Memory B cell (primary cell): ENCODE measurements at regions not wholly inside any gene's neighbourhood (a gene's known extent, or its start where the extent isn't known, plus 50 kb on each side); places are given as distances from the start of the nearest gene placed in this dataset.
"Not testable (repeated sequence)": the region's sequence is repeated elsewhere in the genome, so short reads cannot be mapped to it uniquely, and the experiment has no call there.

ENCODE experiments used
- ATAC-seq: fragments of 150-1000 bp; cut with Tn5 transposase; 2 replicates; pipeline ENCODE4 v1.10.0; 2021; ENCODE audit warnings: low read depth, mild to moderate bottlenecking, moderate library complexity
- DNase-seq, 2 donors: peaks; one replicate each; pipeline ENCODE4 v3.0.0; 2022; ENCODE audit warnings: low spot score in 2 of 2
- H3K27ac Mint-ChIP-seq: one replicate; pipeline ENCODE4 v1.8.0; 2022; ENCODE audit warnings: mild to moderate bottlenecking, moderate library complexity, mixed read lengths
- H3K27me3 Mint-ChIP-seq: one replicate; pipeline ENCODE4 v1.8.0; 2022; ENCODE audit warnings: mixed read lengths
- H3K36me3 Mint-ChIP-seq: one replicate; pipeline ENCODE4 v1.8.0; 2022; ENCODE audit warnings: mild to moderate bottlenecking, mixed read lengths
- H3K4me1 Mint-ChIP-seq: one replicate; pipeline ENCODE4 v1.8.0; 2022; ENCODE audit warnings: mixed read lengths
- H3K4me3 Mint-ChIP-seq: one replicate; pipeline ENCODE4 v1.8.0; 2022; ENCODE audit warnings: mild to moderate bottlenecking, moderate library complexity, mixed read lengths
- H3K9me3 Mint-ChIP-seq: one replicate; pipeline ENCODE4 v1.8.0; 2022; ENCODE audit warnings: mixed read lengths

DNA sequence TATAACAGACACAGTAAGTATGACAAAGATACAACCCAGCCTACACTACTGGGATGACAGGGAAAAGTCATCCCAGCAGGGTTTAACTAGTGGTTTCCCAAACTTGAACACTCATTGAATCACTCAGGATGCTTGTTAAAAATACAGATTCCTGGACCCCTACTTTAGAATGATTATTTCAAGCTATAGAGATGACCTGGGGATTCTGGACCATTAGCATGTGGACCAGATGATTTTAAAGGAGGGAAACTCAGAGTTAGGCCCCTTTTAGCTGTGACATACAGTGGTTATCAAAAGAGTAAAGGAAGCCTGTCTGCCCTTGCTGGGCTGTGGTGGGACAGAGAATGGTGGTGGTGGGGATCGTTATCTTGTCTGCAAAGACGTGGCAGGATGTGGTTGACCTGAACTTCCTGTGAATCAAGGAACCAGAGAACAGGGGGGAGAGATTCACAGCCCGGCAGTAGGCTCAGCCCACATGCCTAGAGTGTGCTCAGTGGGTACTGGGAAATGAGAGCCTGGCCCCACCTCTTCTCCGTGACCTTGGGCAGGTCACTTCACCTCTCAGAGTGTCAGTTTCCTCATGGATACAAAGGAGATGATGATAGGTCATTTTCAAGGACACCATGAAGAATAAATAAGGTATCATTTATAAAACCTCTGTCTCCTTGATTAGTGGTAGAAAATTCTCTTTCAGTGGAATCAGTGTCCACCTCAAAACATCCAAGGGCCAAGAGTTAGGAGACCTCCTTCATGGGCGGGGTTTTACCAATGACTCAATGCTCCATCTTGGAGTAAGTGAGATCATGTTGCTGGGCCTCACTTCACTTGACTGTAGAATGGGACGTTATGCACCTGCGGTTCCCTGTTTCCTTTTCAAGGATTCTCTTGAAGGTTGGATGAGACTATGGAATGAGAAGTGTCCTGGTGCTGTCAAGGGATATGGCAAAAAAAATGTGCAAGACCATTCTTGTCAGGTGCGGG, 306.5 kb downstream of the RPLP1 start:
- Mint-ChIP-seq H3K9me3 (peaks cover 3% of the 10 kb centered on the region), H3K4me1 (peaks cover 71% of the 10 kb centered on the region), H3K4me3 (peak overlapping the region; percentile 33), H3K27ac (peak overlapping the region; percentile 7), H3K27me3 (no peaks in the 10 kb centered on the region), H3K36me3 (peaks cover 3% of the 10 kb centered on the region)
- DNase-seq (peak; percentile 51 to 66), ATAC-seq (peak; percentile 83)

DNA sequence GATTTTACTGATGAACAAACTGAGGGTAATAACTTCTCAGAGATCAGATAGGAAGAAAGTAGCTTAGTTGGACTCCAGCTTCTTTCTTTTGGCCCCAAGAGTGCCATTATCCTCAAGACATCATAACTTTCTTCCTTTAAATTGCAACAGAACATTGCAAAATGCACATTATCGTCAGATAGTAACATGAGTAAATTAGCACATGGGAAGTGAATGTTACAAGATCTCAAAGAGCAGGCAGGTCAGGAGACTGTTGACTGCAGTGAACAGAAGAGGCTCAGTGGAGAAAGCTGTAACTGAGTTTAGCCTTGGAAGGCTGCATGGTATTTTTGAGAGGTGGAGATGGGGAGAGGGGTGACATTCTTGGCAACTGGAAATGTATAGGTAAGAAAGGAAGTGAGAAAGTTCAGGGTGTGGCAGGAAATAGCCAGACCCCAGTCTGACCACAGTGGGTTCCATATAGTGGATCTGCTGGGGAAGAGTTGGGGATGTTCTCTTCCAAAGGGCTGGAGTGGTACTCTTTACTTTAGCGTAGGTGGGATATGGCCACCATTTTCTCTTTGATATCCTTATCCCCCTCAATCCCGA, 307.7 kb downstream of the RPLP1 start:
- no peaks in the 10 kb centered on the region for H3K27me3 Mint-ChIP-seq
- H3K27ac Mint-ChIP-seq: no peak overlapping the region
- peaks cover 3% of the 10 kb centered on the region for H3K9me3 Mint-ChIP-seq
- no peaks in the 10 kb centered on the region for H3K36me3 Mint-ChIP-seq
- ATAC-seq (no peak), DNase-seq (no peak)
- H3K4me1 Mint-ChIP-seq: peaks cover 61% of the 10 kb centered on the region
- no peak overlapping the region for H3K4me3 Mint-ChIP-seq

DNA sequence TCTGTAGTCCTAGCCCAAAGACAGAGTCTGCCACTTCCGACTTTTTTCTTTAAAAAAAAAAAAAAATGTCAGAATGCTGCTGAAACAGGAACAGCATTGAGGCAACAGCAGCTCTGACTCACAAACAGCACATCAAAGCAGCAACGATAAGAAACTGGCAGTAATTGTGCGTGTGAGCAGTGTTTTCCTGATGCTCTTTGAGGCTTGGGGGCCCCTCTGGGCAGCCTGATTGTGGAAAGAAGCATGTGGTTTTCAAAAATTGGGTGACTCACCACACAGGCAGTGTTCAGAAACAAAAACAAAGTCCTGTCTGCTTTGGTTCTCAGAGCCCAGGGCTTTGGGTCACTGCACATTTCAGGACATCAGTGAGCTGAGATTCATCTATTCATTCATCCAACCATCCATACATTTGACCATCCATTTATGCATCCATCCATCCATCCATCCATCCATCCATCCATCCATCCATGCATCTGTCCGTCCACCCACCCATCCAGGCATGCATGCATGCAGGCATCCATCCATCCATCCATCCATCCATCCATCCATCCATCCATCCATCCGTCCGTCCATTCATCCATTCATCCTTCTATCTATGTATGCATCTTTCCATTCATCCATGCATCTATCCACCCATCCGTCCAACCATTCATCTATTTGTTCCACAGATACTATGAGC, 308.4 kb downstream of the RPLP1 start:
- DNase-seq: peak in 1 of 2 donors; percentile 16
- Mint-ChIP-seq H3K36me3 (no peaks in the 10 kb centered on the region), H3K4me1 (peaks cover 57% of the 10 kb centered on the region), H3K27ac (no peak overlapping the region), H3K27me3 (no peaks in the 10 kb centered on the region), H3K9me3 (peaks cover 3% of the 10 kb centered on the region), H3K4me3 (peak overlapping the region; percentile 35)
- peak; percentile 46 for ATAC-seq

DNA sequence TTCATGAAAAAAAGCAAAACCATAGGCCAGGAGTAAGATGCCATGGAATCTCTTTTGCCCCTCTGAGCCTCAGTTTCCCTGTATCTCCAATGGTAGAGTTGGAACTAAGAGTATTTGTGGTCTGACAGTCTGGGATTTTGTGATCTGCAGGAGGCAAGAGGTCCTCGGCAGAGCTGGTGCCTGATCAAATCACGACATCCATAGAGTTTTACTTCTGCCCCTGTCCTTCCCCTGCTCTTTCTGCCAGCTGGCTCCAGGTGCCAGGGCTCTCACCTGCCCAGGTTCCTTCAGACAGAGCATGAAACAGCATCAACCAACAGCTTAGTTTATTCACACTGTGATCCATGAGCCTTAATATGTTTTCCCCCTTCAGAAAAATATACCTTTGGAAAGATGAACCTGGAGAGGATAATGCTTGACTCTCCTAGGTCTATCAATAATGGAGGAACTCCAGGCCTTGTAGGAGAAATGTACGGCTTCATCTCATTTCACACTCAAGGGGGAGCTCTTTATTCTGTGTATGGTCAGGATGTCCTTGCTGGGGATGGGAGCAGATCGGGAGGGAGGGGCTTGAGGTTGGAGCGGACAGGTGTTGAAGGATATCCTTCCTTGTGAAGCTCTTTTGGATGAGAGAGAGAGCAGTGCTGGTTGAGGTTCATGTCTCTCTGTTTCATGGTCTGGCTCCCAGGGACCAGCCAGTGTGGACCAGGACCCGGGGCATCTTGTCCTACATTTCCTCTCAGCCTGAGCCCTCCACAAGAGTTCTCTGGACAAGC, 309.9 kb downstream of the RPLP1 start:
- H3K36me3 Mint-ChIP-seq: no peaks in the 10 kb centered on the region
- DNase-seq: no peak
- H3K4me3 Mint-ChIP-seq: no peak overlapping the region
- peaks cover 42% of the 10 kb centered on the region for H3K4me1 Mint-ChIP-seq
- H3K9me3 Mint-ChIP-seq: peaks cover 3% of the 10 kb centered on the region
- ATAC-seq: no peak
- H3K27me3 Mint-ChIP-seq: no peaks in the 10 kb centered on the region
- H3K27ac Mint-ChIP-seq: no peak overlapping the region

DNA sequence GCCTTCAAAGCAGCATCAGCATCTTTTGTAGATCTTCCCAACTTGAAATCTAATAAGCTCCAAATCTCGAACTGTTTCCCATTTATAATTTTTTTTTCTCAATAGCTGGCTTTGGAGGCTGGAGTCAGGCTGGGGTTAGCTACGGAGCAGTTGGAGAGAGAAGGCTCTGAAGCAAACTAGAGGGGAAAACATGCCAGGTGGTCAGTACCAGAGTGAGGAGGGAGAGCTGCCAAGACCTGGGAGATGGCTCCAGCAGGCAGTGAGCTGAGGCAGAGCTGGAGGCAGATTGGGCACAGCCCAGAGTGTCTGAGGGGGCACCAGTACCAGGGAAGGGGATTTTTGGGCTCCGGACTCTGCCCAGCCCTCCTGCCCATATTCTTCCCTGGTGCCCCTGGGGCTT, 311.2 kb downstream of the RPLP1 start:
- Mint-ChIP-seq H3K4me3 (no peak overlapping the region), H3K4me1 (peaks cover 33% of the 10 kb centered on the region), H3K9me3 (peaks cover 3% of the 10 kb centered on the region), H3K27me3 (no peaks in the 10 kb centered on the region), H3K36me3 (no peaks in the 10 kb centered on the region), H3K27ac (no peak overlapping the region)
- DNase-seq (no peak), ATAC-seq (no peak)

DNA sequence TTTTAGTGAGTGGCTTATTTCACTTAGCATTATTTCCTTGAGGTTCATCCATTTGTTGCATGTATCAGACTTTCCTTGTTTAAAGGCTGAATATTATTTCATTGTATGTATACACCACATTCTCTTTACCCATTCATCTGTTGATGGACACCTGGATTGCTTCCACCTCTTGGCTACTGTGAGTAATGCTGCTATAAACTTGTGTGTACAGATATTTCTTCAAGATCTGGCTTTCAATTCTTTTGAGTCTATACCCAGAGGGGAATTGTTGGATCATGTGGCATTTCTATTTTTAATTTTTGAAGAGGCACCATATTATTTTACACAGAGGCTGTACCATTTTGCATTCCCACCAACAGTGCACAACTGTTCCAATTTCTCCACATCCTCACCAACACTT, 313.5 kb downstream of the RPLP1 start:
- peaks cover 13% of the 10 kb centered on the region for H3K4me1 Mint-ChIP-seq
- DNase-seq (no peak), ATAC-seq (no peak)
- H3K36me3 Mint-ChIP-seq: peaks cover 2% of the 10 kb centered on the region
- peaks cover 5% of the 10 kb centered on the region for H3K27me3 Mint-ChIP-seq
- peaks cover 4% of the 10 kb centered on the region for H3K9me3 Mint-ChIP-seq
- H3K4me3 Mint-ChIP-seq: no peak overlapping the region
- no peak overlapping the region for H3K27ac Mint-ChIP-seq

DNA sequence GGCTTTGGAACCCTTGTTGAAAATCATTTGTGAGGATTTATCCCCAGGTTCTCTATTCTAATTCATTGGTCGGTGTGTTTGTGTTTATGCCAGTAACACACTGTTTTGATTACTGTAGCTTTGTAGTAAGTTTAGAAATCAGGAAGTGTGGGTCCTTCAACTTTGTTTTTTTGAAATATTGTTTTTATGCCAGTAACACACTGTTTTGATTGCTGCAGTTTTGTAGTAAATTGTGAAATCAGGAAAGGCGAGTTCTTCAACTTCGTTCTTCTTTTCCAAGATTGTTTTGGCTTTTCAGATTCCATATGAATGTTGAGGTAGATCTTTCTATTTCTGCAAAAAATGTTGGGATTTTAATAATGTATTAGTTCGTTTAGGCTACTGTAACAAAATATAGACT, 314.6 kb downstream of the RPLP1 start:
- DNase-seq (no peak), ATAC-seq (no peak)
- Mint-ChIP-seq H3K4me3 (no peak overlapping the region), H3K9me3 (peaks cover 4% of the 10 kb centered on the region), H3K36me3 (peaks cover 2% of the 10 kb centered on the region), H3K27ac (no peak overlapping the region), H3K4me1 (peaks cover 8% of the 10 kb centered on the region), H3K27me3 (peaks cover 5% of the 10 kb centered on the region)

DNA sequence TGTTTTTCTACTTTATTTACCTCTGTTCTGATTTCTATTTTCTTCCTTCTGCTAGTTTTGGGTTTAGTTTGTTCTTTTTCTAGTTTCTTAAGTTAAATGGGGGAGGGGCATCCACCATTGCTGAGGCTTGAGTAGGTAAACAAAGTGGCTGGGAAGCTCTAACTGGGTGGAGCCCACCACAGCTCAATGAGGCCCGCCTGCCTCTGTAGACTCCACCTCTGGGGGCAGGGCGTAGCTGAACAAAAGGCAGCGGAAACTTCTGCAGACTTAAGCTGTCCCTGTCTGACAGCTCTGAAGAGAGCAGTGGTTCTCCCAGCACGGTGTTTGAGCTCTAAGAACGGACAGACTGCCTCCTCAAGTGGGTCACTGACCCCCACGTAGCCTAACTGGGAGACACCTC, 316.7 kb downstream of the RPLP1 start:
- H3K4me1 Mint-ChIP-seq, H3K9me3 Mint-ChIP-seq, H3K27me3 Mint-ChIP-seq, ATAC-seq, H3K36me3 Mint-ChIP-seq, DNase-seq, H3K4me3 Mint-ChIP-seq, H3K27ac Mint-ChIP-seq: not testable (repeated sequence)

DNA sequence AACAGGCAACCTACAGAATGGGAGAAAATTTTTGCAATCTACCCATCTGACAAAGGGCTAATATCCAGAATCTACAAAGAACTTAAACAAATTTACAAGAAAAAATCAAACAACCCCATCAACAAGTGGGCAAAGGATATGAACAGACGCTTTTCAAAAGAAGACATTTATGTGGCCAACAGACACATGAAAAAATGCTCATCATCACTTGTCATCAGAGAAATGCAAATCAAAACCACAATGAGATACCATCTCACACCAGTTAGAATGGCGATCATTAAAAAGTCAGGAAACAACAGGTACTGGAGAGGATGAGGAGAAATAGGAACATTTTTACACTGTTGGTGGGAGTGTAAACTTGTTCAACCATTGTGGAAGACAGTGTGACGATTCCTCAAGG, 321.6 kb downstream of the RPLP1 start:
- H3K27me3 Mint-ChIP-seq, ATAC-seq, H3K27ac Mint-ChIP-seq, DNase-seq, H3K4me3 Mint-ChIP-seq, H3K36me3 Mint-ChIP-seq, H3K4me1 Mint-ChIP-seq: not testable (repeated sequence)
- peaks cover 11% of the 10 kb centered on the region for H3K9me3 Mint-ChIP-seq

DNA sequence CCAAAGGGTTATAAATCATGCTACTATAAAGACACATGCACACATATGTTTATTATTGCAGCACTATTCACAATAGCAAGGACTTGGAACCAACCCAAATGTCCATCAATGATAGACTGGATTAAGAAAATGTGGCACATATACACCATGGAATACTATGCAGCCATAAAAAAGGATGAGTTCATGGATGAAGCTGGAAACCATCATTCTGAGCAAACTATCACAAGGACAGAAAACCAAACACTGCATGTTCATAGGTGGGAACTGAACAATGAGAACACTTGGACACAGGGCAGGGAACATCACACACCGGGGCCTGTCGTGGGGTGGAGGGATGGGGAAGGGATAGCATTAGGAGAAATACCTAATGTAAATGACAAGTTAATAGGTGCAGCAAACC, 322.1 kb downstream of the RPLP1 start:
- DNase-seq, H3K4me1 Mint-ChIP-seq, H3K27me3 Mint-ChIP-seq, ATAC-seq, H3K36me3 Mint-ChIP-seq, H3K4me3 Mint-ChIP-seq, H3K27ac Mint-ChIP-seq: not testable (repeated sequence)
- peaks cover 11% of the 10 kb centered on the region for H3K9me3 Mint-ChIP-seq

DNA sequence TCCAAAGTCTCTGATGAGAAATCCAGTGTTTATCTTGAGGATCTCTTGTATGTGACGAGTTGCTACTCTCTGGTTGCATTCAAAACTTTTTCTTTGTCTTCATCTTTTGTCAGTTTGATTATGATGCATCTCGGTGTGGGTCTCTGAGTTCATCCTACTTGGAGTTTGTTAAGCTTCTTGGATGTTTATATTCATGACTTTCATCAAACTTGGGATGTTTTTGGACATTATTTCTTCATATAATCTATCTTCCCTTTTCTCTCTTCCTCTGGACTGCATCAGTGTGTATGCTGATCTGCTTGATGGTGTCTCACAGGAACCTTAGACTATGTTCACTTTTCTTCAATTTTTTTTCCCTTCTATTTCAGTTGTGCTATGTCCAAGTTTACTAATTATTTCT, 320.4 kb downstream of the TLE3 start:
- Mint-ChIP-seq H3K9me3 (peaks cover 7% of the 10 kb centered on the region), H3K36me3 (peaks cover 5% of the 10 kb centered on the region), H3K27me3 (no peaks in the 10 kb centered on the region), H3K4me3 (no peak overlapping the region), H3K27ac (no peak overlapping the region), H3K4me1 (peaks cover 20% of the 10 kb centered on the region)
- no peak for DNase-seq
- ATAC-seq: no peak

DNA sequence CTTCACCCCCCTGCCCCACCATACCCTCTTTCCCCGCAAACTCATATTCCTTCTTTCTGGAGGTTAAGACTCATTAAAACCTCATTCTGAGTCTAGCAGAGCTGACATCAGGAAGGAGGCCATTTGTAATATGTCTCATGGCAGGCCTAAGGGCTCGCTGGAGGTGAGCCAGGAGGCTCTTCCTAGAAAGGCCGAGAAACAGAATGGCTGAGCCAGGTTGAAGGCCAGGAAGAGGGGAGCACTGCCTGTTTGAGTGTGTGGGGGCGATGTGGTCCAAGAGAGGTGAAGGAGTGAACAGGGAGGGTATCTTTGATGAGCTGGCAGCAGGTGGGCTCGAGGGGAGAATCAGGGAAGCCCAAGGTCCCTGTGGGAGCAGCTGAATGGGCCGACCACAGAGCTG, 317.3 kb downstream of the TLE3 start:
- H3K4me1 Mint-ChIP-seq: peaks cover 25% of the 10 kb centered on the region
- ATAC-seq (no peak), DNase-seq (no peak)
- peaks cover 2% of the 10 kb centered on the region for H3K27me3 Mint-ChIP-seq
- H3K4me3 Mint-ChIP-seq: no peak overlapping the region
- no peak overlapping the region for H3K27ac Mint-ChIP-seq
- peaks cover 5% of the 10 kb centered on the region for H3K36me3 Mint-ChIP-seq
- H3K9me3 Mint-ChIP-seq: peaks cover 7% of the 10 kb centered on the region

DNA sequence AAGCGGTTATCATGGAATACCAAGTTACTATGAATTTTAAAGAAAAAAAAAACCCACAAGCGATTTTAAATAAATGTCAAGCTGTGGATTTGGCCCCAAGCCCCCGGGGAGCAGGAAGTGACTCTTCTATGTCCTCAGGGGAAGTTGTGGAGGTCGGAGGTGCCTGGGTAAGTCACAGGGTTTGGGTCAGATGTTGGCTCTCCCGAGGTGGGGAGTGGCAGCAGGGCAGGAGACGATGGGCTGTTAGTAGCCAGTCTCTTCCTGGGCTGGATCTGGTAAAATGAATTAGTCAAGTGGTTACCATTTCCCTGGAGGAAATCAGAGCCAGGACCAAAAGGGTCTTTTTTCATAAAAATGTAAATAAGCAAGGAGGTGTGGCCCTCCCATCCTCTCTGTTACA, 316.7 kb downstream of the TLE3 start:
- H3K4me3 Mint-ChIP-seq: no peak overlapping the region
- H3K36me3 Mint-ChIP-seq: peaks cover 5% of the 10 kb centered on the region
- H3K27ac Mint-ChIP-seq: no peak overlapping the region
- DNase-seq: no peak
- H3K4me1 Mint-ChIP-seq: peaks cover 25% of the 10 kb centered on the region
- H3K27me3 Mint-ChIP-seq: peaks cover 2% of the 10 kb centered on the region
- H3K9me3 Mint-ChIP-seq: peaks cover 7% of the 10 kb centered on the region
- no peak for ATAC-seq
